Spleen (tissue), 11 donors: ENCODE measurements at regions not wholly inside any gene's neighbourhood (a gene's known extent, or its start where the extent isn't known, plus 50 kb on each side); places are given as distances from the start of the nearest gene placed in this dataset.
"Not testable (repeated sequence)": the region's sequence is repeated elsewhere in the genome, so short reads cannot be mapped to it uniquely, and the experiment has no call there.

Experiments
- DNase-seq: peaks from one replicate; pipeline ENCODE4 v3.0.0-alpha.2; 2020
- H3K27ac ChIP-seq, 8 donors: fragments of 200-600 bp; sonication (generic) in 7 of 8; 1 replicate in 4 of 8; 2 replicates in 4 of 8; pipeline versions ENCODE4 v1.5.0 to v1.8.0; 2016 to 2021; ENCODE audit warnings: inconsistent platforms in 4 of 8, mild to moderate bottlenecking in 4 of 8, moderate library complexity in 1 of 8
- H3K27me3 ChIP-seq, 7 donors: fragments of 200-600 bp; sonication (generic) in 6 of 7; replicated peaks in 1 of 7; 1 replicate in 4 of 7; 2 replicates in 3 of 7; pipeline versions ENCODE4 v1.5.0 to v1.8.0; 2016 to 2021; ENCODE audit warnings: inconsistent platforms in 3 of 7, mild to moderate bottlenecking in 1 of 7
- H3K36me3 ChIP-seq, 6 donors: fragments of 200-600 bp; sonication (generic) in 5 of 6; 1 replicate in 4 of 6; 2 replicates in 2 of 6; pipeline versions ENCODE4 v1.5.0 to v1.8.0; 2016 to 2021; ENCODE audit warnings: inconsistent platforms in 2 of 6
- H3K4me1 ChIP-seq, 6 donors: fragments of 200-600 bp; sonication (generic) in 5 of 6; 1 replicate in 3 of 6; 2 replicates in 3 of 6; pipeline versions ENCODE4 v1.5.0 to v1.8.0; 2016 to 2021; ENCODE audit warnings: inconsistent platforms in 3 of 6
- H3K4me3 ChIP-seq, 8 donors: fragments of 200-600 bp; sonication (generic) in 7 of 8; 1 replicate in 4 of 8; 2 replicates in 4 of 8; pipeline versions ENCODE4 v1.5.0 to v1.8.0; 2016 to 2021; ENCODE audit warnings: inconsistent platforms in 4 of 8, mild to moderate bottlenecking in 4 of 8, moderate library complexity in 2 of 8
- H3K9me3 ChIP-seq, 8 donors: fragments of 200-600 bp; sonication (generic) in 7 of 8; 1 replicate in 4 of 8; 2 replicates in 4 of 8; pipeline versions ENCODE4 v1.5.0 to v1.8.0; 2016 to 2021; ENCODE audit warnings: inconsistent platforms in 4 of 8
- POLR2A ChIP-seq, 3 donors: fragments of 450-650 bp; IDR thresholded peaks; one replicate each; pipeline ENCODE4 v1.5.1; 2017; ENCODE audit warnings: antibody characterized with exemption in 3 of 3, mild to moderate bottlenecking in 1 of 3
- POLR2AphosphoS5 ChIP-seq, 3 donors: sonication (generic); formaldehyde crosslinking; IDR thresholded peaks; one replicate each; pipeline ENCODE4 v1.5.1; 2017; ENCODE audit warnings: antibody characterized with exemption in 3 of 3
- WGBS, 5 donors: extraction: QIAGEN DNeasy Blood & Tissue Kit in 3 of 5; methylation state at CpG; one replicate each; pipeline versions ENCODE4 v1.1.5 to v1.1.7; 2013 to 2018; 5-methylcytosine and 5-hydroxymethylcytosine counted together
- intact Hi-C: fragments of 100-400 bp; cut with DNase I; formaldehyde crosslinking; loops from one replicate; pipeline ENCODE4 v1.15.0; 2023; ENCODE audit warnings: low total_unique reads
- TF ChIP-seq, protein P1 (sequence below), 11 experiments: fragments of 200-600 bp in 7 of 11; fragments of 450-650 bp in 4 of 11; sonication (generic) in 4 of 11; IDR thresholded peaks in 8 of 11; conservative IDR thresholded peaks in 3 of 11; 1 replicate in 7 of 11; 2 replicates in 4 of 11; pipeline versions ENCODE4 v1.4.0 to v1.8.0; 2016 to 2021; ENCODE audit warnings: antibody characterized with exemption in 11 of 11, inconsistent platforms in 4 of 11, mild to moderate bottlenecking in 1 of 11
- donor health status: healthy with polysubstance abuse.
- donor health status: DM: no; HTN: no; CAD: no; lungs with moderate emphysema.
- donor health status: DM: no; HTN: no; CAD: no.
- donor health status: Bipolar disorder and iron deficiency.
- donor health status: healthy.
- donor health status: DM: no; HTN: no; CAD: no.
- donor health status: DM: yes; HTN: yes; CAD: no.

DNA sequence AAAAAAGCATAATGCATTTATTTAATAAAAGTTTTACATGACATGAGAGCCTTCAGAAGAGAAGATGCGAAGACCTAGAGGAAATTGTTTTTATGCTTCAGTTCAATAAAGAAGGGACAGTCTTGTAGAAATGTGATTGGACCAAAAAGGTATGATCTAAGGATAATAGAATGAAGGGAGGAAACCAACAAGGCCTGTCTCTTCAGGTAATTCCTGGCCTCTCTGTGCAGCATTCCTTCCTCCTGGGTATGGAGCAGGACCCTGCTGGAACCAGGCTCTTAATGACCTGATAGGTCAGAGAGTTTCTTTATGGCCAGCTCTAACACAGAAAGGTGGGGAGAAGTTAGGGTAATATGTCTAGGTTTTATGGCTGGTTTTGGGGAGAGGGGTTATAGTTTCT is 162.8 kb upstream of the HEY2 start:
- intact Hi-C loops: no loop called here

DNA sequence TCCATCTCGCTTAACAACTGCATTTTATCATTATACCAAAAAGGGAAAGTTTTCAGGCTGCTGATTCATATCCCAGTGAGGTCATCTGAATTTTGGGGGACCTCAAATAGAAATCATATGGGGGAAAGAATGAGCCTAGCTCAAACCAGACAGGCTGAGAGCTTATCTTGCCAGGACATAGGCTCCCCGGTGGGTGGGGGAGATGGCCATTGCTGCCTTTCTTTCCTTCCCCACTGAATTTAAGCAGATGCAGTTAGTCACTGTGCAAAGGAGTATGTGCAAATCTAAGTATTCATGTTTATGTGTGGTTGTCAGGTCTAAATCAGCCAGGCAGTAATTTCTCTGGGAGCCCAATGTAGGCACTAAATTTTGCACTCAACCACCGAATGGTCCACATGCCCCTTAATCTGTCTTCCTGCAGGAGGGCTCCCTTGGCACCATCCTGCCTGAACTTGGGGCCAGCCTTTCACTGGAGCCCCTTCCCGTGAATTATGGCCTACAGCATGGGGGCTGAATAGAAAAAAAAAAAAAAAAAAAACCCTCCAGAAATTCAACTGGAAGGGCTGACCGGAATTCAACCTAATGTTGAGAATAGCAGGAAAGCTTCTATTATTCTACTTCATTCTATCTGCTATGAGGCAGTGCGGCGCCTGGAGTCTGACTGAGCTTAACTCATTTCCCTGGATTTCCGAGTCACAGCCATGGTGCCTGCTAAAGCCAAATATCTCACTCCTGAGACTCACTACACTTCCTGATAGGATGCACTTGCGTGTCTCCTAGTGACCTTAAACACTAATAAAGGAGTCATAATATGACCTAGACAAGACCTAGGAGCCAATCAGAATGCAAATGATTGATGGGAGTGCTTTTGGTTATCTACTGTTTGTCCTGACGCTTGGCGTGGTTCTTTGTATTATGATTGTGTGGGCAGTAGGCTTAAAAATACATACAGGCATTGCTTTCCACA is 161.5 kb upstream of the HEY2 start:
- H3K36me3 ChIP-seq: no peaks in the 10 kb centered on the region
- peak overlapping the region in 1 of 8 donors; percentile 3 for H3K27ac ChIP-seq
- intact Hi-C loops: no loop called here
- TF ChIP-seq, protein P1, sequence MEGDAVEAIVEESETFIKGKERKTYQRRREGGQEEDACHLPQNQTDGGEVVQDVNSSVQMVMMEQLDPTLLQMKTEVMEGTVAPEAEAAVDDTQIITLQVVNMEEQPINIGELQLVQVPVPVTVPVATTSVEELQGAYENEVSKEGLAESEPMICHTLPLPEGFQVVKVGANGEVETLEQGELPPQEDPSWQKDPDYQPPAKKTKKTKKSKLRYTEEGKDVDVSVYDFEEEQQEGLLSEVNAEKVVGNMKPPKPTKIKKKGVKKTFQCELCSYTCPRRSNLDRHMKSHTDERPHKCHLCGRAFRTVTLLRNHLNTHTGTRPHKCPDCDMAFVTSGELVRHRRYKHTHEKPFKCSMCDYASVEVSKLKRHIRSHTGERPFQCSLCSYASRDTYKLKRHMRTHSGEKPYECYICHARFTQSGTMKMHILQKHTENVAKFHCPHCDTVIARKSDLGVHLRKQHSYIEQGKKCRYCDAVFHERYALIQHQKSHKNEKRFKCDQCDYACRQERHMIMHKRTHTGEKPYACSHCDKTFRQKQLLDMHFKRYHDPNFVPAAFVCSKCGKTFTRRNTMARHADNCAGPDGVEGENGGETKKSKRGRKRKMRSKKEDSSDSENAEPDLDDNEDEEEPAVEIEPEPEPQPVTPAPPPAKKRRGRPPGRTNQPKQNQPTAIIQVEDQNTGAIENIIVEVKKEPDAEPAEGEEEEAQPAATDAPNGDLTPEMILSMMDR (IDR thresholded peaks at IDR 0.05 in 8 of 11, conservative IDR thresholded peaks at IDR 0.05 in 3 of 11): no peak
- TF ChIP-seq POLR2A (IDR thresholded peaks at IDR 0.05): no peak
- TF ChIP-seq POLR2AphosphoS5 (IDR thresholded peaks at IDR 0.05): no peak
- no peak for DNase-seq
- H3K27me3 ChIP-seq: peaks cover 0 to 8% (median 0%) of the 10 kb centered on the region in 7 donors
- no peaks in the 10 kb centered on the region for H3K4me1 ChIP-seq
- no peaks in the 10 kb centered on the region for H3K9me3 ChIP-seq
- no peak overlapping the region for H3K4me3 ChIP-seq
- WGBS, 5 donors: 59 to 77% (median 72%) methylated on average over 11 of the region's 11 CpGs

More for the DNA sequence above, 162.8 kb upstream of the HEY2 start:
- Histone ChIP-seq H3K4me1 (no peaks in the 10 kb centered on the region), H3K9me3 (no peaks in the 10 kb centered on the region), H3K27ac (no peak overlapping the region), H3K36me3 (no peaks in the 10 kb centered on the region), H3K4me3 (no peak overlapping the region), H3K27me3 (peaks cover 0 to 14% (median 0%) of the 10 kb centered on the region in 7 donors)
- no peak for DNase-seq
- no peak for TF ChIP-seq POLR2AphosphoS5 (IDR thresholded peaks at IDR 0.05)
- TF ChIP-seq, protein P1 (IDR thresholded peaks at IDR 0.05 in 8 of 11, conservative IDR thresholded peaks at IDR 0.05 in 3 of 11): no peak
- TF ChIP-seq POLR2A (IDR thresholded peaks at IDR 0.05): no peak
- WGBS, 5 donors: 88 to 100% (median 92%) methylated on average over 1 of the region's 1 CpG

DNA sequence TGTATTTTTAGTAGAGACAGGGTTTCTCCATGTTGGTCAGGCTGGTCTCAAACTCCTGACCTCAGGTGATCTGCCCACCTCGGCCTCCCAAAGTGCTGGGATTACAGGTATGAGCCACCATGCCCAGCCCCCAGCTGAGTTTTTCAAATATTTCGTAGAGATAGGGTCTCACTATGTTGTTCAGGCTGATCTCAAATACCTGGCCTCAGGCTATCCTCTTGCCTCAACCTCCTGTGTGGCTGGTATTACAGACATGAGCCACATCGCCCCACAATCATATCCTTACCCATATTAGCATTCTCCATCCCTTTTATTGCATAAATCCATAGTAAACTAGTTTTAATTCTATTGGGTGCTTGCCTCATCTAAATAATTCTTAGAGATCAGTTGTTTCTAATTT is 157.6 kb upstream of the HEY2 start:
- H3K27ac ChIP-seq, H3K4me3 ChIP-seq, DNase-seq, H3K4me1 ChIP-seq, intact Hi-C loops, H3K27me3 ChIP-seq, H3K9me3 ChIP-seq, H3K36me3 ChIP-seq: not testable (repeated sequence)
- 70 to 88% (median 75%) methylated on average over 3 of the region's 3 CpGs for WGBS, 5 donors

DNA sequence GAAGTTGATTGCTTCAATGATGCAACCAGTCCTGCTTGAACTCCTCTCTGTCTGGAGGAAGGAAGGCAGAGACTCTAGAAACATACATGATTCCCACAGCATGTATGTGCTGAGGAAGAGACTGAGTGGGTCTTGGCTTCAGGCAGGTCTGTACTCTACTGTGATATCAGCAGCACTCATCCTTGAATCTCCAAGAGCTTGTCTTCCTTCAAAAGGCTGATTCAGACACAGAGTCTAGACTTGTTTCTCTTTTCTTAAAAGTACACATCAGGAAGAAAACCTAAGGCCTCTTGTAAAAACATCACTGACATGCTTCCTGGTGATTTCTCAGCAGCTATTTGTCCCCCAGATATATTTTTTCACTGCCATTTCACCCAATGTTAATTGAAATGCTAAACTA is 155.7 kb upstream of the HEY2 start:
- no peak overlapping the region for H3K4me3 ChIP-seq
- no peak for DNase-seq
- H3K27ac ChIP-seq: no peak overlapping the region
- intact Hi-C loops: no loop called here
- no peaks in the 10 kb centered on the region for H3K27me3 ChIP-seq
- no peaks in the 10 kb centered on the region for H3K9me3 ChIP-seq
- no peak for TF ChIP-seq POLR2A (IDR thresholded peaks at IDR 0.05)
- no peak for TF ChIP-seq POLR2AphosphoS5 (IDR thresholded peaks at IDR 0.05)
- TF ChIP-seq, protein P1 (IDR thresholded peaks at IDR 0.05 in 8 of 11, conservative IDR thresholded peaks at IDR 0.05 in 3 of 11): no peak
- H3K4me1 ChIP-seq: no peaks in the 10 kb centered on the region
- no peaks in the 10 kb centered on the region for H3K36me3 ChIP-seq
